HG03097 (cell line): ENCODE measurements at regions not wholly inside any gene's neighbourhood (a gene's known extent, or its start where the extent isn't known, plus 50 kb on each side); places are given as distances from the start of the nearest gene placed in this dataset.
"Not testable (repeated sequence)": the region's sequence is repeated elsewhere in the genome, so short reads cannot be mapped to it uniquely, and the experiment has no call there.

Experiments
- ATAC-seq: cut with Tn5 transposase; IDR thresholded peaks from one replicate; pipeline ENCODE4 v1.9.1; 2021; ENCODE audit not compliant: unreplicated experiment, low FRiP score

DNA sequence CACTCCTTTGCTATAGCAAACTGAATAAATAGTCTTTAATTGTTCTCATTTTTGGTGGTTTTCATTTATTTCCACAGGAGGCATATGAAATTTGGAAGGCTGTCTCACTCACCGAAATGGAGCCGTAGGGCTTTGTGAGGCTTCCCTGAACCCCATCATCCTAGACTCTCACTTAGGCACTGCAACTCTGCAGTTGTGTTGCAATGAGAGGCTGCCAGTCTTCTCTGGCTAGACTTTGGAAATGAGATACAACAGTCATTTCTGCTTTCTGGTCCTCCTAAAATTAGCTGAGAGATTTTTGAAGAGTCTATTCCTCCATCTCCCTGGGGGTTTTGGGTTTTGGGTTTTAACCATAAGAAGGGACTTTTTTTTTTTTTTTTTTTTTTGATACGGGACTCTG is 146.5 kb downstream of the SH3BGRL start:
- ATAC-seq: no peak

- no peak for ATAC-seq
These were observed 153.1 kb downstream of the SH3BGRL start for GRCh38 chrX:81354954-81355353.

- no peak for ATAC-seq
These were observed 153.5 kb downstream of the SH3BGRL start for GRCh38 chrX:81355436-81355835.

- no peak for ATAC-seq
These were observed 165.4 kb downstream of the SH3BGRL start for GRCh38 chrX:81367291-81367690.

GRCh38 chrX:81377329-81377728 is 175.4 kb downstream of the SH3BGRL start:
- ATAC-seq: no peak

DNA sequence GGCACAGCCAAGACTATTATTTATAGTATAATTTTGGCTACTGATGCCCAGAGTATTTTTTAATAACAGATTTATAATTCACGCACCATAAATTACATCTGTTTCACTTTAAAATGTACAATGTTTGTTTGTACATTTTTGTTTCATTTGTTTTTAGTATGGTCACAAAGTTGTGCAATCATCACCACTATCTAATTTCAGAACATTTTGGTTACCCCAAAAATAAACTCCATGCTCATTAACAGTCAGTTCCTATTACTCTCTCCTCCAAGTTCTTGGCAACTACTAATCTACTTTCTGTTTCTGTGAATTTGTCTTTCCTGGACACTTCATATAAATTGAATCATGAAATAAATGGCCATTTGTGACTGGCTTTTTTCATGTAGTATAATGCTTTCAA is 176.7 kb downstream of the SH3BGRL start:
- ATAC-seq: no peak

- ATAC-seq: peak; percentile 94
These were observed 188.3 kb downstream of the SH3BGRL start for GRCh38 chrX:81390237-81390636.

DNA sequence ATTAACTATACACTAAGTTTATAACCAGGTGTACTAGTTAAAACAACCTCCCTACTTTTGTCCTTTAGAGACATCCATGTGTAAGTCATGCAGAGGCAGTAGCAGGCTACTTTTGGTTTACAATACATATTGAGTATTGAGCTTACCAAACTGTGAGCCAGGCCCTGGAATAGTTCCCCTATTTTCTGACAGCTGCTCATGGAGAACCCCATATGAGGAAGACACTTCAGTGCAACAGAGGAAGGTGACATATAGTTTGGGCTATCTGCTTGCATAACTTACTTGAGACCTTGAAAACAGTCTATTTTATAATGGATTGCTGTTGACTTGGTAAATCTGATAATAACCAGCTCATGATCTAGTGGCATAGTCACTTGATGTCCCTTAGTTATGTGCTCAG is 190.5 kb downstream of the SH3BGRL start:
- ATAC-seq: no peak

GRCh38 chrX:81405781-81406180 is 203.9 kb downstream of the SH3BGRL start:
- ATAC-seq: no peak

DNA sequence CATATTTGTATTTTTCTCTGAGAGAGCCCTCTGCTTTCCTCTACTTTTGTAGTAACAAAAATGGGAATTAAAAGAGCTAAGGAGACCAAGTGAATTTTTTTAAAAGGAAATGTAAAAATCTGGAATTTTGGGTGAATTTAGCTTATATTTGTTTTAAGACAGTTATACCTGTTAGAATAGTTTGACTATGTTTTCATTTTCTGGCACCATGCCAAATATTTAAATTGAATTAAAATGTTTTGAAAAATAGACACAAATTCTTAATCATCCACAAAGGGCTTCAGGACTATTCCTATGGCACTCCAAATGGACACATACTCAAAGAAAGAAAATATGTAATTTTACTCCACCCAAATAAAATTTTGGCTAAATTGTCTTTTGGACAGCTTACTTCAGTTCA is 209.6 kb downstream of the SH3BGRL start:
- no peak for ATAC-seq

DNA sequence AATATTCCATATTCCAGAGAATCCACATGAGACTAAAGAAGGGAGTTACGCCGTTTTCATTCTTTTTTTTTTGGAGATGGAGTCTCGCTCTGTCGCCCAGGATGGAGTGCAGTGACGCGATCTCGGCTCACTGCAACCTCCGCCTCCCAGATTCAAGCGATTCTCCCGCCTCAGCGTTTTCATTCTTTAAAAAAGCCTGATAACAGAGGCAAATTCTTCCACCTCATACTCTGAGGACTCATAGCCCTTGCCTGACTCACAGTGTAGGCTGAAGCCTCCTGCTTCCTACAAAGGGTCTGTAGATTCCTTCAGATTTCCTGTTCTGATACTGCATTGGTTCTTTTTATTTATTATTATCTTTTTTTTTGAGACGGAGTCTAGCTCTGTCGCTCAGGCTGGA is 210.5 kb downstream of the SH3BGRL start:
- no peak for ATAC-seq

- ATAC-seq: not testable (repeated sequence)
These were observed 211.0 kb downstream of the SH3BGRL start for GRCh38 chrX:81412857-81413256.

DNA sequence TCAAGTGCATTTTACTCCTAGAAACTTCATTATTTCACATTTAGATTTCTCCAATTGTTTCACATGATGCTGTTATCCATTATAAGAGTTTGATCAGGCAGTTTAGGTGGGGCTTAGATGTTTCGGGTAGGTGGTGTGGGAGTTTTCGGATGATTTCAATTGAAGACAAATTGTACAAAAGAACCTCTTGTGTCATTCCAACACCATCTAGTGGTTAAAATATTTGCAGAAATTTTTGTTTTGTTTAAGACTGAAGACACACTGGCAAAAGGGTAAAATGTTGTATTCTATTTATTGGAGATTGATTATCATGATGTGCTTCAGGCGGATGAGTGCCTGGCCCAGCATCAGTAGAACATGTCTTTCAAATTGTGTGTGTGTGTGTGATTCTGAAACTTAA is 212.7 kb downstream of the SH3BGRL start:
- no peak for ATAC-seq
